NCI-H774 (cell line): ENCODE measurements at regions not wholly inside any gene's neighbourhood (a gene's known extent, or its start where the extent isn't known, plus 50 kb on each side); places are given as distances from the start of the nearest gene placed in this dataset.

Experiments used
- DNase-seq: peaks from one replicate; lab custom pipeline; 2025; lab: John Stamatoyannopoulos, UW

GRCh38 chr5:125203912-125204311 is 457.5 kb upstream of the ZNF608 start:
- DNase-seq: no peak

- no peak for DNase-seq
Measured at GRCh38 chr5:125205601-125206225, 459.3 kb upstream of the ZNF608 start.

GRCh38 chr5:125207856-125208255 is 461.4 kb upstream of the ZNF608 start:
- DNase-seq: no peak

GRCh38 chr5:125209650-125210049 is 463.2 kb upstream of the ZNF608 start:
- DNase-seq: no peak

- no peak for DNase-seq
Measured at GRCh38 chr5:125210242-125210947, 464.0 kb upstream of the ZNF608 start.

- no peak for DNase-seq
Measured at GRCh38 chr5:125214080-125214479, 467.6 kb upstream of the ZNF608 start.

GRCh38 chr5:125215593-125215992 is 469.2 kb upstream of the ZNF608 start:
- no peak for DNase-seq

GRCh38 chr5:125219710-125220109 is 473.3 kb upstream of the ZNF608 start:
- no peak for DNase-seq

GRCh38 chr5:125220284-125220683 is 473.8 kb upstream of the ZNF608 start:
- no peak for DNase-seq

GRCh38 chr5:125222597-125223240 is 476.3 kb upstream of the ZNF608 start:
- DNase-seq: no peak

GRCh38 chr5:125225424-125225823 is 479.0 kb upstream of the ZNF608 start:
- no peak for DNase-seq

- no peak for DNase-seq
Measured at GRCh38 chr5:125226825-125227224, 480.4 kb upstream of the ZNF608 start.

- no peak for DNase-seq
Measured at GRCh38 chr5:125227333-125228095, 481.1 kb upstream of the ZNF608 start.

GRCh38 chr5:125228363-125229070 is 482.1 kb upstream of the ZNF608 start:
- no peak for DNase-seq

- DNase-seq: no peak
Measured at GRCh38 chr5:125229556-125229955, 483.1 kb upstream of the ZNF608 start.

- no peak for DNase-seq
Measured at GRCh38 chr5:125232779-125233230, 486.4 kb upstream of the ZNF608 start.

GRCh38 chr5:125233944-125234343 is 487.5 kb upstream of the ZNF608 start:
- DNase-seq: no peak

- no peak for DNase-seq
Measured at GRCh38 chr5:125236007-125236406, 489.6 kb upstream of the ZNF608 start.

GRCh38 chr5:125236981-125237380 is 490.5 kb upstream of the ZNF608 start:
- DNase-seq: no peak

GRCh38 chr5:125244531-125244930 is 498.1 kb upstream of the ZNF608 start:
- no peak for DNase-seq

GRCh38 chr5:125245216-125245615 is 498.8 kb upstream of the ZNF608 start:
- DNase-seq: no peak

GRCh38 chr5:125249400-125249799 is 503.0 kb upstream of the ZNF608 start:
- no peak for DNase-seq
